Peyer's patch (tissue), 4 donors: ENCODE measurements at regions not wholly inside any gene's neighbourhood (a gene's known extent, or its start where the extent isn't known, plus 50 kb on each side); places are given as distances from the start of the nearest gene placed in this dataset.

Experiments used
- DNase-seq, 3 donors: peaks; one replicate each; pipeline ENCODE4 v3.0.0-alpha.2; 2017 to 2019
- H3K27ac ChIP-seq, 4 donors: fragments of 200-600 bp; sonication (generic); one replicate each; pipeline ENCODE4 v1.5.1; 2016 to 2019
- H3K27me3 ChIP-seq, 2 donors: fragments of 200-600 bp; sonication (generic); one replicate each; pipeline ENCODE4 v1.5.1; 2019
- H3K36me3 ChIP-seq, 3 donors: fragments of 200-600 bp; sonication (generic); one replicate each; pipeline ENCODE4 v1.5.1; 2016 to 2019
- H3K4me1 ChIP-seq, 4 donors: fragments of 200-600 bp; sonication (generic); one replicate each; pipeline ENCODE4 v1.5.1; 2016 to 2019
- H3K4me3 ChIP-seq, 4 donors: fragments of 200-600 bp; sonication (generic); 1 replicate in 3 of 4; 2 replicates in 1 of 4; pipeline ENCODE4 v1.5.1; 2016 to 2019; ENCODE audit warnings: mild to moderate bottlenecking in 1 of 4
- H3K9me3 ChIP-seq, 4 donors: fragments of 200-600 bp; sonication (generic); one replicate each; pipeline ENCODE4 v1.5.1; 2016 to 2019; ENCODE audit warnings: mild to moderate bottlenecking in 1 of 4
- POLR2A ChIP-seq, 2 donors: fragments of 450-650 bp; IDR thresholded peaks; one replicate each; pipeline ENCODE4 v1.5.1; 2017; ENCODE audit warnings: antibody characterized with exemption in 2 of 2, mild to moderate bottlenecking in 2 of 2, moderate library complexity in 2 of 2
- TF ChIP-seq, protein P1 (sequence below), 6 experiments: fragments of 450-650 bp in 4 of 6; fragments of 200-600 bp in 2 of 6; sonication (generic) in 1 of 6; IDR thresholded peaks; one replicate each; pipeline ENCODE4 v1.5.1; 2017 to 2019; ENCODE audit warnings: antibody characterized with exemption in 6 of 6, mild to moderate bottlenecking in 3 of 6, moderate library complexity in 1 of 6

DNA sequence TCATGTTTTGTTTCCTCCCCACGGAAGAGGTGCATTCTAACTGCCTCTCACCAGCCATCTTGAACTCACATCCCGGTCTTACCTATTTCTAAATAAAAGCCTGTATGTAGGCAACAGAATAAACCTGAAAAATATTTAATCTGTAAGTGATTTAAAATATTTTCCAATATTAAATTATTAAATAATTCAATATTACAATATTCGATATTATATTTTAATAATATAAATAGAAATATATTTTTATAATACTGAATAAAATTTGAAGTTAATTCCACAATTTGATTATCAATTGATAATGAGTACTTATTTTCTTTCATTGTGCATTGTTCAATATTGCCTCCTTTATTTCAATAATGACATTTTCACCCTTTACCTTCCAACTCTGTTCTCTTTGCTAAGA lies 404.4 kb downstream of the CYLC2 start:
- H3K9me3 ChIP-seq = no peaks in the 10 kb centered on the region
- TF ChIP-seq POLR2A (IDR thresholded peaks at IDR 0.05) = no peak
- TF ChIP-seq, protein P1, sequence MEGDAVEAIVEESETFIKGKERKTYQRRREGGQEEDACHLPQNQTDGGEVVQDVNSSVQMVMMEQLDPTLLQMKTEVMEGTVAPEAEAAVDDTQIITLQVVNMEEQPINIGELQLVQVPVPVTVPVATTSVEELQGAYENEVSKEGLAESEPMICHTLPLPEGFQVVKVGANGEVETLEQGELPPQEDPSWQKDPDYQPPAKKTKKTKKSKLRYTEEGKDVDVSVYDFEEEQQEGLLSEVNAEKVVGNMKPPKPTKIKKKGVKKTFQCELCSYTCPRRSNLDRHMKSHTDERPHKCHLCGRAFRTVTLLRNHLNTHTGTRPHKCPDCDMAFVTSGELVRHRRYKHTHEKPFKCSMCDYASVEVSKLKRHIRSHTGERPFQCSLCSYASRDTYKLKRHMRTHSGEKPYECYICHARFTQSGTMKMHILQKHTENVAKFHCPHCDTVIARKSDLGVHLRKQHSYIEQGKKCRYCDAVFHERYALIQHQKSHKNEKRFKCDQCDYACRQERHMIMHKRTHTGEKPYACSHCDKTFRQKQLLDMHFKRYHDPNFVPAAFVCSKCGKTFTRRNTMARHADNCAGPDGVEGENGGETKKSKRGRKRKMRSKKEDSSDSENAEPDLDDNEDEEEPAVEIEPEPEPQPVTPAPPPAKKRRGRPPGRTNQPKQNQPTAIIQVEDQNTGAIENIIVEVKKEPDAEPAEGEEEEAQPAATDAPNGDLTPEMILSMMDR (IDR thresholded peaks at IDR 0.05) = no peak
- no peaks in the 10 kb centered on the region for H3K36me3 ChIP-seq
- H3K4me3 ChIP-seq = no peak overlapping the region
- no peak for DNase-seq
- H3K27ac ChIP-seq = no peak overlapping the region
- H3K4me1 ChIP-seq = no peaks in the 10 kb centered on the region
- H3K27me3 ChIP-seq = no peaks in the 10 kb centered on the region

DNA sequence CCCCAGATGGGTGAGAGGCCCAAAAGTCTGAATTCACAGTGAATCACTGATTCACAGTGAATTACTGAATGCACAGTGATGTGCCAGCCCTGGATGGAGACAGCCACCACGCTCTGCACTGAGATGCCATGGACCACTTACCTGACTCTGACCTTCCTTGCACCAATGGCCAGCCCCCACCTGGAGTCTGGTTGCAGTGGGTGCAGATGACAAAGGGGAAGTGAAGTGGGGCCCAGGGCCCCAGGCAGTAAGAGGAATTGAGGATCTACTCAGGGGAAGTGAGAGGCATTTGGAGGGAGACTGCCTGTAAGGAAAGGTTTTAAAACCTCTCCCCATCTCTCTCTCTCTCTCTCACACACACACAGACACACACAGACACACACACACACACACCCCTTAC lies 412.1 kb downstream of the CYLC2 start:
- no peaks in the 10 kb centered on the region for H3K36me3 ChIP-seq
- TF ChIP-seq POLR2A (IDR thresholded peaks at IDR 0.05) = no peak
- TF ChIP-seq, protein P1 (IDR thresholded peaks at IDR 0.05) = no peak
- no peak overlapping the region for H3K27ac ChIP-seq
- H3K9me3 ChIP-seq = no peaks in the 10 kb centered on the region
- H3K4me1 ChIP-seq = no peaks in the 10 kb centered on the region
- DNase-seq = no peak
- H3K4me3 ChIP-seq = no peak overlapping the region
- H3K27me3 ChIP-seq = no peaks in the 10 kb centered on the region

DNA sequence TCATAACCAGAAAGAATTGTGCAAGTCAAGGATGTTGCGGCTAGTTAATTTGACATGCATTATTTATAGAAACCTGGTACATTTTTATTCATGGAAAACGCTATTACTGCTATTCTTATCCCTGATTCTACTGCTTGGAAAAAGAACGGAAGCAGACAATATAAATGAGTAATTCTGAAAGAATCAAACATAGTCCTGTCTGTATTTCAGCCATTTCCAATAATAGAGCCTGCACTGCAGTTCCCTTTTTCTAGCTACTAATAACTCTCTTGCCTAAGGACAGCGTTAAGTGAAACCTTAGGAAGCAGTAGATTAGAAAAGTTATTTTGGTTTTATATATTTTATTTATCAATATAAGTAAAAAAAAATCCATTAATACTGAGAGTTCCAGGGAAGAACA lies 414.9 kb downstream of the CYLC2 start:
- no peak overlapping the region for H3K4me3 ChIP-seq
- no peak overlapping the region for H3K27ac ChIP-seq
- H3K36me3 ChIP-seq = no peaks in the 10 kb centered on the region
- H3K4me1 ChIP-seq = no peaks in the 10 kb centered on the region
- DNase-seq = no peak
- no peaks in the 10 kb centered on the region for H3K27me3 ChIP-seq
- no peaks in the 10 kb centered on the region for H3K9me3 ChIP-seq
- TF ChIP-seq, protein P1 (IDR thresholded peaks at IDR 0.05) = no peak
- no peak for TF ChIP-seq POLR2A (IDR thresholded peaks at IDR 0.05)

DNA sequence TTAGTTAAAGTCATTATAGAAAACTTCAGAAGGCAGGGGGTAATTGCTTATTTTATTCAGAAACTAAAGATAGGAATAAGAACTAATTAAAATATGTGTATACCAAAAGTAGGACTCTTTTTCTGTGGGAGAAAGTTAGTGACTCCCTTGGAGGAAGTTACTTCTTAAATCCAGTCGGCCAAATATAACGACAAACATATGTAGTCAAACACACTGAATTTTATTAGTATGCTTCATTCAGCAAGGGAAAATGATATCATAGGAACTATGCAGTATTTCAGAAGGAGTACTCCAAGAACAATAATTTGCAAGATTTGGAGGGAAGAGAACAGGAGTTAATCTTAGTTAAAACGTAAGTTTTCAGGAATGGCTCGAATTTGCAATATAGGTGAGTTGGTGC lies 432.6 kb downstream of the CYLC2 start:
- H3K4me3 ChIP-seq = no peak overlapping the region
- H3K4me1 ChIP-seq = no peaks in the 10 kb centered on the region
- no peak overlapping the region for H3K27ac ChIP-seq
- no peaks in the 10 kb centered on the region for H3K36me3 ChIP-seq
- TF ChIP-seq, protein P1 (IDR thresholded peaks at IDR 0.05) = no peak
- no peak for TF ChIP-seq POLR2A (IDR thresholded peaks at IDR 0.05)
- H3K27me3 ChIP-seq = no peaks in the 10 kb centered on the region
- no peak for DNase-seq
- no peaks in the 10 kb centered on the region for H3K9me3 ChIP-seq

DNA sequence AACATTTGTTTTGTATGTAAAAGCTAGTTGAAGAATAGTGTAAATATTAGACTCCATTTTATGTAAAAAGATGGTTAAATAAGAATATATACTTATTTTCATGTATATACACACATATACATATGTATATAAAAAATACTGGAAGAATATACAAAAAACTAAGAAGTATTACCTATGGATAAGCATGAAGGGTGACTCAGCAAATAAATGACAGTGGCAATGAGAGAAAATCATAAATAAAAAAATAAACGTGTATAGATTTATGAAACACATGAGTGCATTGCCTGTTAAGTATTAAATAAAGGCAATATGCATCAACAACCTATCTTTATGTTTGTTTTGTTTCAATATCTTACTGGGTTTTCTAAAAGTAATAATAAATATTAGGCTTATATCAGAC lies 435.3 kb downstream of the CYLC2 start:
- DNase-seq = no peak
- Histone ChIP-seq H3K4me3 (no peak overlapping the region), H3K36me3 (no peaks in the 10 kb centered on the region), H3K4me1 (no peaks in the 10 kb centered on the region), H3K9me3 (no peaks in the 10 kb centered on the region), H3K27ac (no peak overlapping the region), H3K27me3 (no peaks in the 10 kb centered on the region)
- TF ChIP-seq, protein P1 (IDR thresholded peaks at IDR 0.05) = no peak
- TF ChIP-seq POLR2A (IDR thresholded peaks at IDR 0.05) = no peak

DNA sequence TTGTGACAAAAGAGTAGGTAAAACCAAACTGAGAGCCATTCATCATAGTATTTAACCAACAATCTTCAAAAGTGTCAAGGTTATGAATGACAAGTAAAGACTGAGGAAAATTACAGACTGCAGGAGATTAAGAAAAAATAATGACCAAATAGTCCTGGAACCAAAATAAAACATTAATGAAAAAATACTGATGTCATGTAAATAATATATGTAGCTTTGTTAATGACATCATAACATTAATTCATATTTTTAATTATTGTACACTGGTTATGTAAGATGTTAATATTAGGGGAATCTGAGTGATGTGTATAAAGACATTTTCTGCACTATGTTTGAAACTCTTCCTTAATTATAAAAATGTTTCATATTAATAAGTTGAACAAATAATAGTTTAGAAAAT lies 436.7 kb downstream of the CYLC2 start:
- Histone ChIP-seq H3K4me3 (no peak overlapping the region), H3K9me3 (no peaks in the 10 kb centered on the region), H3K27me3 (no peaks in the 10 kb centered on the region), H3K4me1 (no peaks in the 10 kb centered on the region), H3K27ac (no peak overlapping the region), H3K36me3 (no peaks in the 10 kb centered on the region)
- no peak for TF ChIP-seq POLR2A (IDR thresholded peaks at IDR 0.05)
- TF ChIP-seq, protein P1 (IDR thresholded peaks at IDR 0.05) = no peak
- no peak for DNase-seq
